ENCODE measurements at regions not wholly inside any gene's neighbourhood (a gene's known extent, or its start where the extent isn't known, plus 50 kb on each side); places are given as distances from the start of the nearest gene placed in this dataset.

DNA sequence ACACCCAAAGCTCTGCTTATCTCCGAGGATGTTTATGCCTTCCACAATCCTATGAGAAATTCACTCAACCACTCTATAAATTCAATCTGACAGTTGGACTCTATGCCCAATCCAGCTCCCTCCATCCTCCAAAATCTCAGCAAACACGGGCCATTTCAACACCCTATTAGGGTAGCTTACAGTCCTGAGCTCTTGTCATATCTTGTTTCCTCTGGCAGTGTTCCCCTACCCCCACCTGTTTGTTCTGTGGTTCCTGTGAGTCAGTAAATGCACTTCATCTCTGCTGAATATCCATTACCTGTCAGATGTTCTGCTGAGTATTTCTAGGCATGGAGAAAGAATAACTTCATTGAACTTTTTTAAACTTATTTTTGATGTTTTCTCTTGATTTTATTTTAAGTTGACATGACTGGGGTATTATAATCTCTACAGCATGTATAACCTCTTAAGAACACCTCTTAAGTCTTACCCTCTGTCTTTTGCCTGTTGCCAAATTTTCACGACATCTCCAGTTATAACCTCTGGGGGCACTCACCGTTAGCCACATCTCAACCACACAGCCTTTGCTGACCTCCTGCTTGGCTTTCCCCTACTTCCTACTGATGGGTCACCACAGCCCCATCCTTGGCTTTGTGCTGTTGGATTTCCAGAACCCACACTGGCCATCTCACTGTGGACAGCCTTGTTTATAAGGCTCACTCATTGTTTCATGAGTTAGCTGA lies 317.0 kb upstream of the TMPO start:
- no peak for DNase-seq (ENCODE audit: low read depth)

DNA sequence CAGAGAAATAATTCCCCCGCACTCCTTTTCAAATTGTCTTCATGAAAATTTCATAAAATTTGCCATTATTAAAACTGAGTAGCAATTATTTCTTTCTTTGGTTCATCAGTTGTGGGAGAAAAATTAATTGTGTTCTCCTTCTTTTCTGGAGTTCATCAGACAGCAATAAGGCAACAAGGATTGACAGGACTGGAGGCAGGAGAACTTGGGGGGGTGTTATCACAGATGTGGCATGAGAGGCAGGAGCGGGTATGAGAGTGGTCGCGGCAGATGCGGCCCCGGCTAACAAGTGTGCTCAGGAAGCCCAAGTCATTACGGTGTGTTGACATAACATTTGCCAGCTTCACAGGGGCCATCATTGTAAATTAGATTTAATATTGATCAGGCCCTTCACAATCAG lies 306.6 kb upstream of the TMPO start:
- DNase-seq (ENCODE audit: low read depth): no peak

DNA sequence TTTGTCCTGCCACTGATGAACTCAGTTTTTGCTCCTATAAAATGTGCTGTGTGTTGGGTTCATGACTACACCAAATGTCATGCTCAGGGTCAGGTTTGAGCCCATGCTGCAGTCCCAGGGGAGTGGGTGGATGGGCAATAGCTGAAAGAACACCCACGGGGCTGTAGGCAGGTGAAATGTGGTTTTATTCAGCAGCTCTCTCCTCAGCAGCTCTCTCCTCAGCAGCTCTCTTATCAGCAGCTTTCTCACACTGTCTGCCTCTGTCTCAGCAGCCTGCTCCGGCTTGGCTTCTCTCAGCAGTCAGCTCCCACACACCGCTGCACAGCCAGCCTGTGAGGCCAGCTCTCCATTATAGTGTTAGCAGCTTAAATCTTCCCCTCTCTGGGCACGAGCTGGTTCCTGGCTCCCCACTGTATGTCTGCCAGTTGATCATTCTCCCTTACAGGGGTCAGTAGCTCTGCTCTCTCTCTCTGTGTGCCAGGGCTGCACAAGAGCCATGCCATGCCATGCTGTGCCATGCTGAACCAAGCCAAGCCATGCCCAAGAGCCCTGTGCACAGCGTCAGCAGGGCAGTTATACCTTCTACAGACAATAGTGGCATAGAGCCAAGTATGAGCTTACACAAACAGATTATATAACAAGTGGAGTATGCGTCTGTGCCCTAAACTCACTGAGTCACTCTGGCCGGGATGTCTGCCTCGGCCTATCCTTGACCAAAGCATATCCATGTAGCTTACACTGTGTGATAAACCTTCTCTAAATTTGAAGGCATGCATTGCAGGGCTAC lies 303.3 kb upstream of the TMPO start:
- DNase-seq (ENCODE audit: low read depth): no peak

DNA sequence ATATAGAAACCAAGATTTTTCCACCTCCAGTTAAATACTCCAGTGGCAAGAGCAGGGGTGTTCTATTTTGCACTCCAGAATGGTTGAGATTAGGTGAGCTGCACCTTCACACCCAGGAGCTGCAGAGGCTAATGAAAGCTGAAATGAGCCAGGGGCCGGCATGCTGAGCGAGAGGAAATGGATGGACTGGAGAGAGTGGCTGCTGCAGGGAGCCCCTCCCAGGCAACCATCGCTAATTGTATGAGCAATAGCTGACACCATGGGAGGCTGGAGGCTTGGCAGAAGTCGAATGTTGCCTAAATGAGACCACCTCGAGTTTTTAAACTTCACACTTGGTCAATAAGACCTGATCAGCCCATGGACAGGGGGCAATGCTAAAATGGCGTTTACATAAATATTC lies 301.8 kb upstream of the TMPO start:
- no peak for DNase-seq (ENCODE audit: low read depth)

DNA sequence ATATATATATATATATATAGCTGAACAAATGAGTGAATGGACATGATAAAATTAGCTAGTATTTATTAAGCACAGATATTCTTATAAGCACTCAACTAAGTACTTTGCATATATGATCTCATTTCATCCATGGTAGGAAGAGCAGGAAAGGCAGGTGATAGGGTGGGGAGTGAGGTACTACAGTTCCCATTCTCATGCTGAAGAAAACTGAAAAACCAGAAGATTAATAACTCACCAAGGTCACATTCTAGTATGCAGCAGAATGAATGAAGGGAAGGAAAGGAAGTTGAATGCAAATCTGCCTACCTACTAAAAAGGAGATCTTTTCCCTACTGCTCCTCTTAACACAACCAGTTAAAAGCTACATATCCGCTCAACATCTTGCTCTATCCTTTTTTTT lies 298.1 kb upstream of the TMPO start:
- DNase-seq (ENCODE audit: low read depth): no peak

DNA sequence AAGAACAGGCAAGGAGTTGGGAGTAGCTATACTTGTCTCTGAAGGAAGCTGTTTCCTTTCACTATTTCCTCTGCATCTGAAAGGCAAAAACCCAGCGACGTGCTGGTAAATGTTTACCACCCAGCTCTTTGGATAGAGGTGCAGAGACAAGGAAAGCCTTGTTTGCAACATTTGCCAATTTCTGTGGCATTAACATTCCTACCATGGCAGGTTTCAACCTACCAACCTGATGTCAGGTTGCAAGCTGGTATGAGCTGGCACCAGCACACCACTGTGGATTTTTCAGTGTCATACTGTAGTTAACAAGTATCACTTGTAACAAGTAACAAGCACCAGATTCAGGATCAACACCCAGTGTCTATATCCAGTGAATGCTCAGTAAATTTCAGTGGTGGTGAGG lies 294.8 kb upstream of the TMPO start:
- no peak for DNase-seq (ENCODE audit: low read depth)

DNA sequence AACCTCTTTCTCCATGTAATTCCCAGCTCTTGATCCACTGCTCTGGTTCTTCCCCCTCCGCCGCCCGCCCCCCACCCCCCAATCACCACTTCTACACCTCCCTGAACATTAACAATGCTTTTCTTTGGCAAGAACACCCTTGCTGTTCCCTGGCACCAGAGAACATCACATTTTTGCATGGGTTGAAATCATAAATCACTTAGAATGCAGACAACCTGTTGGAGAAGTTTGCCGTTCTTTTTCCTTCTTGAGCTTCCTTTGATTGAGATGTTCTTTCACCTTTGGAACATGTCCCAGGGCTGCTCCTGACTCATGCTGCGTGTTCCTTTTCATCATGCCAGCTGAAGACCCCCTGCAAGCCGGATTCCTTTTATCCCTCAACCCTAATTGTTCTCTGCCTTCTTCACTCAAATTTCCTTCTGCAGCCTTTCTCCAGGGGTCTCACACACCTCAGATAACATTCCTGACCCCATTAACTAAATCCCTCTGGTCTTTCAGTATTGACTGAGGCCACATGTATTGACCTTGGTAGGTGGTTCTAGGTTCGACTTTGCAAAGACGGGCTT lies 294.1 kb upstream of the TMPO start:
- DNase-seq (ENCODE audit: low read depth): no peak

DNA sequence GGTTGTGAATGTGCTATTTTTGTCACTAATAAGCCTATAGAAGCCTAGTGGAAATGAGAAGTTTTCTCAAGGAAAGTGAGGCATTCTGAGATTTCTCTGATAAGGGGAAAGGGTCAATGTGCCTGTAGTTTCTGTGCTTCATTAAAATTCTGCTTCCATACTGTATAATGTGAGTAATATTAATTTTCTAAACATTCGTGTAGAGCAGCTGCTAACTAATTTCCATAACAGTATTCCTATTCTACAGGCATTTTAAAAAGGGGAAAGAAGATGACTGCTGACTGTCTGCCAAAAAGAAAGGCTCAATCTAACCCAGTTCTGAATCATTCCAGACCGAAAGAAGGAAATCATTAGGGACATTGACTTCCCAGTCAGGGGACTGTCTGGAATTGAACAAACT lies 293.3 kb upstream of the TMPO start:
- DNase-seq (ENCODE audit: low read depth): no peak

DNA sequence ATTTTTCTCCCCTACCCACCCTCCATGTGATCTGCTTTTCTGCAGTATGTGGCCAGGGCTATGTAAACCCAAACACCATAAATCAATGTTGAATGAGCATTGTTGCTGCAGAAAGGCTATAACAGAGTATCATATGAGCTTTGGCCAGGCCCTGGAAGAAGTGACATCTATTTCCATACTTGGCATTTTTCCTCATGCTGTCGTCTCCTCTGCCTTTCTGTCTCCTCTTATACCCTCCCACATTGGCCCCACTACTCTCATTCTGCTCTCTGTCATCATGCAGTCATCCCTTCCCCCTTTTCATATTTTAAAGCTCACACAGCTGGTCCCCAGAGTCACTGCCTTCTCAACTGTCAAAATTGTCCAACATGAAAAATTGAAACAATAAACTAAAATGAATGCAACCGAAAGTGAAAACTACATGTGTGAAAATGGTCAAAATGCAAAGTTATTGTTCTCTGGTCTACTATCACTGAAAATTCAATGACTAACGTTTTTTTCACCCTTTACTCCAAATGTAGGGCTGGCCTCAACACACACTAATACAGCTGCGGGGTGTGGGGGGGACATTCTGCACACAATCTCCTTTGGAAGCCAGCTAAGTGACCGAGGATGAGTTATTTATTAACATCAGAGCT lies 290.7 kb upstream of the TMPO start:
- no peak for DNase-seq (ENCODE audit: low read depth)

DNA sequence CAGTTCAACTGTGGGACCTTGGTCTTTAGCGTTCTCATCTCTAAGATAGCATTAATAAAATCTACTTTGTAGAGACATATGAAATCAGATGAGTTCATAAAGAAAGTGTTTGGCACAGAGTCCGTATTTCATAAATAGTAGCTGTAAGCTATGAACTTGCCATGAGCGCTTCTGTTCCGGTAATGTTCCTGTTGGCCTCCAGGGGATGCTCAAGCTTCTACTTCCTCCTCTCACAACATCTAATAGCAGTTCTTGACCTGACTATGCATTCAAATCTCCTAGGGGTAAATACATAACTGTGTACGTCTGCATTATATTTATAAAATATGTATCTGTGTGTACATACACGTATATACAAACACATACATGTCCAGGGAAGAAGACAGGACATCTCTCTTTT lies 288.2 kb upstream of the TMPO start:
- DNase-seq (ENCODE audit: low read depth): no peak

DNA sequence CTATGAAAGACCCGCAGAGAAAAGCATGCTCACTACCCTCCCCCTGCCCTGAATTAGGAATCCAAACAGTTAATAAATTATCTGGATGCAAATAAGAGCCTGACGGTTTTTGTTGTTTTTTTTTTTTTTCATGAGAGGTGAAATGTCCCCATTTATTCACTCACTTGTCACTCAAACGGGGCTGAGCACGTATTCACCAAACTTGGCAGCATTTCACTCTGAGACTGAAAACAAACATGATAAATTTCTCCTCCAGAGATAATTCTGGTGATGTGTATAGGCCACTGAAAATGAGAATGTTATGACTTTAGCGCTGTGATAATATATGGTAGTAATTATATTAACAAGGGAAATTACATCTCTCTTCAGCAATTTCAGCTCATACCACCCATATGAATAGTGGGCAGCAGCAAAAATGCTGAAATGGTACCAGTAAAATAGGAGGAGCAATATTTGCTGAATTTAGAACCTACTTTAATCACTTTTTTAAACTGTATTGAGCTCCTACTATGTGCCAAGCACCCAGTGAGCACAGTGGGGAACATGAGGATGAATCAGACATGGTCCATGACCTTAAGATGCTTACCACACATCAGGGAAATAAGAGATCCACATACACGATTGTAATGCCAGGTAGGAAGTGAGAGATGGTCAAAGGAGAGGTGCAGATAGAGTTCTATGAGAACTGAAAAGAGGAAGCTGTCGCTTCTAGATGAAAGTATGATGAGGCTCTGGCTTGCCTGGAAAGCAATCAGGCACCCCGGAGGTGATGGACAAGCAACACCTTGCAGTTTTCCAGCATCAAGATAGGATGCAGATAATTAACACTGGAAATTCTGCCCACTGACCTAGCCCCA lies 286.5 kb upstream of the TMPO start:
- DNase-seq (ENCODE audit: low read depth): no peak

DNA sequence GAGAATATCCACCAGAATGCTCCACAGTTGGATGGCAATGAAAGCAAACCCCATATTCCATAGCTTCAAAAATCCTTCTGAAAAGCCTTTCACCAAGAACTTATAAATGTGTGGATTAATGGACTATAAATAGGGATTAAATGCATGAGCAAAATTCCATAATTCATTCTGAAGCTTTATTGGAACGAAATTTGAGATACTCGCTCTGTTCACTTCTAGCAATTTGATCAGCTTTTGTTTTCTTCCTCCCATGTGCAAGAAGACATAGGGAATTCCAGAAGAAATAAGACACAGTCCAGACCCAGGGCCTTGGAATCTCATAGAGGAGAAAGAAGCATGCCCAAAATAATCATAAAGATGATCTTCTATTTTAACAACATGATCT lies 285.9 kb upstream of the TMPO start:
- DNase-seq (ENCODE audit: low read depth): no peak

DNA sequence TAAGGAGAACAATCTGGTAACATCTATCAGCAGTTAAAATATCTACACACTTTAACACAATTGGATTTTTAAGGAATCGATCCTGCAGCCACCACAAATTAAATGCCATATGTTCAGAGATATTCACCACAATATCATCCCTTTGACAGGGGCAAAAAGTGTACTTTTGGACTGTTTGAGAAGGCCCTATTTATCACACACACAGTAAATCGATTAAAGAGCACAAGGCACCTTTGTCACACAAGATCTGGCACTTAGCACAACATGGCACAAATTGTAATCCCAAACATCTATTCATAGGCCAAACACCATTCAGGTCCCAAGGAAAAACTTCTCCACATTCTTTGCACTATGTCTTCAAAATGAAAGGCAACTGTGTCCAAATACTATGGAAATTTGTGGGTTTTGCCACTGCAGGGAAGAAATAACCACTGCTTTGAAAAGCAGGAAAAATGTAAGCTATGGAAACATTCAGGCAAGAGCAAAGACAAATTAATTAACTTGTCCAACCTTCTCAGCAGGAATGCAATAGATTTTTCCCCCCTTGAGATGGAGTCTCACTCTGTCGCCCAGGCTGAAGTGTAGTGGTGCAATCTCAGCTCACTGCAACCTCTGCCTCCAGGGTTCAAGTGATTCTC lies 282.5 kb upstream of the TMPO start:
- DNase-seq (ENCODE audit: low read depth): no peak

DNA sequence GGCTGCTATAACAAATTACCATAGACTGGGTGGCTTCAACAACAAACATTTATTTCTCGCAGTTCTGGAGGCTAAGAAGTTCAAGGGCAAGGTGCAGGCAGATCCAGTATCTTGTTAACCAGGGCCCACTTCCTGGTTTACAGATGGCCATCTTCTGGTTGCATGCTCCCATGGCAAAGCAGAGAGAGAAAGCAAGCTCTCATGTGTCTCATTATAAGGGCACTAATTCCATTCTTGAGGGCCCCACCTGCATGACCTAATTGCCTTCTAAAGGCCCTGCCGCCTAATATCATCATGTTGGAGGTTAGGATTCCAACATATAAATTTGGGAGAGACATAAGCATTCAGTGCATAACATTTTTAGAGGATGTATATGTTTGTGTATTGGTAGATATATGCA lies 280.1 kb upstream of the TMPO start:
- DNase-seq (ENCODE audit: low read depth): no peak

DNA sequence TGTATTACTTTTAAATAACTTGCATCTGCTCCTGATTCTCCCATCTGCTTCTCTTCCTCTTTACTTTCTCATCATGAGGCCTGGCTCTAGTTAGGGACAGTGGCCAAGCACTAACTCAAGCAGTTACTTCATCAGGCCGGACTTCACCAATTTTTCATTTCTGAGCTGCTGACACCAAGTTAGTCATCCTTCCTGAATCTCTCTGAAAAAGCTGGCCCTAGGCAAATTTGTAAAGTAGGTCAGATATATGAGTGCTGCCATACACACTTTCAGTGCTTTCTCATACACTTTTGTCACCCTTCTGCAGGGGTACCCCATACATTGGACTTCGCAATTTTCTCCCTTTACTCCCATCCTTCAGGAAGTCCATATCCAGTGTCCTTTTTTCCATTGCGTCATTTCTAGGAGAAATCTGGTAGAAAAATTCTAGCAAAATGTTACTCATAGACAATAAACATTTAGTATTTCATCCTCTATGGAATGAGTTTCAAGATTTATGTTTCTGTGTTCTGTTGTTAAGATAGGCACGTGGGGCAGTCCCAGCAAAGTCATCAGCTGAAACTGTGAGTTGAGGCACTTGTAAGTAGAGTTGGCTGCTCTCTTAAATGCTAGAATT lies 276.8 kb upstream of the TMPO start:
- DNase-seq (ENCODE audit: low read depth): no peak

DNA sequence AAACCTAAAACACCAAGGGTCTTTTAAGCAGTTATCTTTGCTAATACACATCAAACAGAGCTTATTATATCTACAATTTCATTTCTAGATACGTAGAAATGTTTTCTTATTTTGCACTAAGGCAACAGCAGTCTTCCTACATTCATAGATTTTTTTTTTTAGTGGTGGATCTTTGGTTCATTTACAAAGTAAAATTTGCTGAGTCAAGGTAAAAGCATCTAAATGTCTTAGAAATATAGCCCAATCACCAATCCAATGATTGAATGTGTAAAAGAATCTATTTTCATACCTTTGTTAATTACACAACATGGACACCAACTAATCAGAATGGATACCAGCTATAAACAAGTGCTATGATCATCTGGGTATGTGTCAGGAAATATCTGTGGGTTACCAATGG lies 272.2 kb upstream of the TMPO start:
- DNase-seq (ENCODE audit: low read depth): no peak

DNA sequence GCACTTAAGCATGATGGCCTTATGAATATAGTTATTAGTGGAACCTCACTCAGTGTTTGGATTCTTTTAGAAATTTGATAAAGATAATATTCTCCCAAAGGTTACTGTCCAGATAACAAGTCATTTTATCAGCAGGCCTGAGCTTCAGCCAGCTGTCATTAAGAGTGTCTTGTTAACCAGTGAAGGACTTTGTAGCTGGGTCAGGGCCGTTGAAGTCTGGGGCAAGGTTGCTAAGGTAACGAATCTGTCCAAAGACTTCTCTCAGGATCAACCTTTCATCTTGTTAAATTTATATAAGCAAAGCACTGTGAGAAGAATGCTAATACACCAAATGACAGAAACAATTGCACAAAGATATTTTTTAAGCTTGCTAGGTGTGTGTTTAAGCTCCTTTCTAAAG lies 271.3 kb upstream of the TMPO start:
- no peak for DNase-seq (ENCODE audit: low read depth)

DNA sequence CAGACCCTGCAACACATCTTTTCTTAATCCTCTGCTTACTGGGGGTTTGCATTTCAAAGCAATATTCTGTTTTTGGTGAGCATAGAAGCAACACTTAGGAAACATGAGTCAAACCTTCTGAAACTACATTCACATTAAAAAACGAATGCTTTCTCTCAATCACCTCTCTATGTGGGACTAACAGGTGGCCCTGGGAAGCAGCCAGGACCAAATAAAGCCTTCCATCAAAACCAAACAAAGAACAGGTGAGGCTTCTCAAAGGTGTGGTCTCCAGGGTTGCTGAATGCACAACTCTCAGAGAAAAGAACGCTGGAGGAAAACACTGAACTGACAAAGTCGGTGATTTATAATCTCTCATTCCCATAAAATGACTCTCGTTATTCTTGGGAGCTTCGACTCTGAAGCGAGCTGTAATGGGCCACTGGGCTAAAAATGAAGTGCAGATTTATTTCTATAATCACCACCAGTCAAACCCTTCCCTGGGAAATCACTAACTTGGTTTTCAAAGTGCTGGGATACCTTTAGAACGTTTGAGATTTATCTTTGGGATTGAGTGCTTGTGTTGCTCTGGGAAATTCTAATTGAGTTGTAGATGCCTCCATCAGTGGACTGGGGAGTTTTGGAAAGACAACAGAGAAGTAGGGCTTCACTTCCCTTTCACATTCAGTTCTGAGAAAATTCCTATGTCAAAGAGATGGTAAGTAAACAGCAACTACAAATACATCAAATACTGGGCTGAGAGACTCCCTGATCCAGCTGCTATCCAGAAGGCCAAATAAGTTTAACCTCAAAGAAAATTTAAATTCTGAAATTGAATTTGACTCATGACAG lies 262.0 kb upstream of the TMPO start:
- no peak for DNase-seq (ENCODE audit: low read depth)

DNA sequence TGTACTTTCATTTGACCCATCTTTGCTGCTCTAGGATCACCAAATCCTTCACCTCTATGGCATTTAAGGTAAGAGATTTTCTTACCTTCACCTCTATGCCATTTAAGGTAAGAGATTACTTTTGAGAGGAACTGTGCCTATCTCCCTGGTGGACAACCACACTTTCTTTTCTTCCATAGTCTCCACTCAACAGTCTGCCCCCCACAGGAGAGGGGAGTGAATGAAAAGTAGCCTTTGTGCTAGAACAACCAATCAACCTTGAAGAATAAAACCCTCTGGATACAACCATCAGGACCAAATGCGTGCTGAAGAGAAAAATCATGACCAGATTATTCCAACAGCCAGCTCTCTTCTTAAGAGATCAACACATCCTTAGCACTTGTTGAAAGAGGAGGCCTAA lies 258.6 kb upstream of the TMPO start:
- no peak for DNase-seq (ENCODE audit: low read depth)

DNA sequence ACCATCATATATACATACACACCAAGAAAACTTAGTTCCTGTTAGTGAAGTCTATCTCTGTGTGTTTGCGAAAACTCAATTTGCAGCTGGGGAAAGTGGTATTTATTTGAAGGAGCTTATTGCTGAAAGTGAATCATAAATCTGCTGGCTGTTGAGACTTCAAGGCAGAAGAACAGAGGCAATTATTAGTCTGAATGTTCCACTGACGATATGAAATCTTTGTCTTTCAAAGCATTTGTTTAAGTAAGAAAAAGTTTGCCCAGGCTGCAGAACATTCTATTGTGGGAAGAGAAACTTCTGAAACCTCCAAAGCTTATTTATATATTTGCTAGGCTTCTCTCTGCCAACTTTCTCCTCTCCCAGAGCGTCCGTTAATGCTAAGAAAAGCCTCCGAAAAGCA lies 255.7 kb upstream of the TMPO start:
- DNase-seq (ENCODE audit: low read depth): no peak

Measured in LHCN-M2 (cell line).